ENCODE measurements at regions not wholly inside any gene's neighbourhood (a gene's known extent, or its start where the extent isn't known, plus 50 kb on each side); places are given as distances from the start of the nearest gene placed in this dataset.

DNA sequence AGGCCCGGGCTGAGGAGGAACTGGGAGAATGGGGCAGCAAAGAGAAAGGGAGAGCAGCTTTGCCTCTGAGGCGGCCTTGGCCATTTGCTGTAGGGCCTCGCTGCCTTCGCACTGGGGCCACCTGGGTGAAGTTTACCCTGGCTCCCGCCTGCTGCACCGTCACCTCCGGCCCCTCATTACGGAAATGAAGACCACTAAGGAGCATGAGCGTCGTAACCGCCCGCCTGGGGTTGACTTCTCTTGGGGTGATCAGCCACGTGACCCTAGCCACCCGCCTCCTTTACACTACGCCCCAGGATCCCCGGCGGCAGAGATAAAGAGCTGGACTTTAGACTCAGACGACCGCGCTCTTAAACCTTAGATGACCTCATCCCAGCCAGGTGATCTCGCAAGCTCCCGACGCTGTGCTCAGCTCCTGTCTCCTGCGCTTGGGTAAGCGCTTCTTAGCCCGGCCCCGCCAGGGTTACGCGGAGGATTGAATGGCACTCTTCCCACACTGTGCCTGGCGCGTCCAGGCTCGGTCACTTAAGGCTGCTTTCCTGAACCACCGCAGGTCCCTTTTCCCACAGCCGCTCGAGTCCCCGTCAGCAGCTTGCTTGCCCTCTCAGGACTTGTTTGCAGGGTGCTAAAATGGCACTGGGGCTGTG is 107.9 kb upstream of the LARP1 start (continued):
- TF ChIP-seq, protein P1, sequence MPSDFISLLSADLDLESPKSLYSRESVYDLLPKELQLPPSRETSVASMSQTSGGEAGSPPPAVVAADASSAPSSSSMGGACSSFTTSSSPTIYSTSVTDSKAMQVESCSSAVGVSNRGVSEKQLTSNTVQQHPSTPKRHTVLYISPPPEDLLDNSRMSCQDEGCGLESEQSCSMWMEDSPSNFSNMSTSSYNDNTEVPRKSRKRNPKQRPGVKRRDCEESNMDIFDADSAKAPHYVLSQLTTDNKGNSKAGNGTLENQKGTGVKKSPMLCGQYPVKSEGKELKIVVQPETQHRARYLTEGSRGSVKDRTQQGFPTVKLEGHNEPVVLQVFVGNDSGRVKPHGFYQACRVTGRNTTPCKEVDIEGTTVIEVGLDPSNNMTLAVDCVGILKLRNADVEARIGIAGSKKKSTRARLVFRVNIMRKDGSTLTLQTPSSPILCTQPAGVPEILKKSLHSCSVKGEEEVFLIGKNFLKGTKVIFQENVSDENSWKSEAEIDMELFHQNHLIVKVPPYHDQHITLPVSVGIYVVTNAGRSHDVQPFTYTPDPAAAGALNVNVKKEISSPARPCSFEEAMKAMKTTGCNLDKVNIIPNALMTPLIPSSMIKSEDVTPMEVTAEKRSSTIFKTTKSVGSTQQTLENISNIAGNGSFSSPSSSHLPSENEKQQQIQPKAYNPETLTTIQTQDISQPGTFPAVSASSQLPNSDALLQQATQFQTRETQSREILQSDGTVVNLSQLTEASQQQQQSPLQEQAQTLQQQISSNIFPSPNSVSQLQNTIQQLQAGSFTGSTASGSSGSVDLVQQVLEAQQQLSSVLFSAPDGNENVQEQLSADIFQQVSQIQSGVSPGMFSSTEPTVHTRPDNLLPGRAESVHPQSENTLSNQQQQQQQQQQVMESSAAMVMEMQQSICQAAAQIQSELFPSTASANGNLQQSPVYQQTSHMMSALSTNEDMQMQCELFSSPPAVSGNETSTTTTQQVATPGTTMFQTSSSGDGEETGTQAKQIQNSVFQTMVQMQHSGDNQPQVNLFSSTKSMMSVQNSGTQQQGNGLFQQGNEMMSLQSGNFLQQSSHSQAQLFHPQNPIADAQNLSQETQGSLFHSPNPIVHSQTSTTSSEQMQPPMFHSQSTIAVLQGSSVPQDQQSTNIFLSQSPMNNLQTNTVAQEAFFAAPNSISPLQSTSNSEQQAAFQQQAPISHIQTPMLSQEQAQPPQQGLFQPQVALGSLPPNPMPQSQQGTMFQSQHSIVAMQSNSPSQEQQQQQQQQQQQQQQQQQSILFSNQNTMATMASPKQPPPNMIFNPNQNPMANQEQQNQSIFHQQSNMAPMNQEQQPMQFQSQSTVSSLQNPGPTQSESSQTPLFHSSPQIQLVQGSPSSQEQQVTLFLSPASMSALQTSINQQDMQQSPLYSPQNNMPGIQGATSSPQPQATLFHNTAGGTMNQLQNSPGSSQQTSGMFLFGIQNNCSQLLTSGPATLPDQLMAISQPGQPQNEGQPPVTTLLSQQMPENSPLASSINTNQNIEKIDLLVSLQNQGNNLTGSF (CRISPR knock-in tag; IDR thresholded peaks at IDR 0.05) = peak; percentile 38; the same call in 1 of the 2 replicates
- TF ChIP-seq ZMYM4 (CRISPR knock-in tag; IDR thresholded peaks at IDR 0.05) (peak; percentile 63), ZNF280B (CRISPR knock-in tag; IDR thresholded peaks at IDR 0.05; ENCODE audit: borderline replicate concordance) (peak; percentile 65; the same call in 1 of the 2 replicates), RARA (CRISPR knock-in tag; IDR thresholded peaks at IDR 0.05) (peak; percentile 92), IRF9 (CRISPR knock-in tag; IDR thresholded peaks at IDR 0.05; ENCODE audit: borderline replicate concordance) (peak; percentile 26; the same call in 1 of the 2 replicates), ZNF746 (CRISPR knock-in tag; IDR thresholded peaks at IDR 0.05) (peak; percentile 50; the same call in 1 of the 2 replicates), HOXA5 (CRISPR knock-in tag; IDR thresholded peaks at IDR 0.05) (no peak), ZNF780A (CRISPR knock-in tag; IDR thresholded peaks at IDR 0.05) (no peak), HOXA7 (CRISPR knock-in tag; IDR thresholded peaks at IDR 0.05) (no peak), NCOA5 (CRISPR knock-in tag; IDR thresholded peaks at IDR 0.05) (no peak), HMGA1 (CRISPR knock-in tag; conservative IDR thresholded peaks at IDR 0.05) (no peak), MED1 (CRISPR knock-in tag; IDR thresholded peaks at IDR 0.05) (peak; percentile 78), HDAC1 (CRISPR knock-in tag; IDR thresholded peaks at IDR 0.05) (peak; percentile 78), GABPB1 (CRISPR knock-in tag; IDR thresholded peaks at IDR 0.05) (peak; percentile 72), SNAI1 (CRISPR knock-in tag; IDR thresholded peaks at IDR 0.05; ENCODE audit: borderline replicate concordance) (peak; percentile 83), TCF12 (IDR thresholded peaks at IDR 0.05) (no peak), TCF12 (CRISPR knock-in tag; IDR thresholded peaks at IDR 0.05) (peak; percentile 78; the same call in 1 of the 2 replicates)
- TF ChIP-seq, protein P2, sequence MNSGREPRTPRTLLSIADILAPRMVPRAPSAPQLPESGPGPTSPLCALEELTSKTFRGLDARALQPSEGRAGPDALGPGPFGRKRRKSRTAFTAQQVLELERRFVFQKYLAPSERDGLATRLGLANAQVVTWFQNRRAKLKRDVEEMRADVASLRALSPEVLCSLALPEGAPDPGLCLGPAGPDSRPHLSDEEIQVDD (CRISPR knock-in tag; IDR thresholded peaks at IDR 0.05; ENCODE audit: borderline replicate concordance) = peak; percentile 62; the same call in 1 of the 2 replicates
- TF ChIP-seq, protein P3, sequence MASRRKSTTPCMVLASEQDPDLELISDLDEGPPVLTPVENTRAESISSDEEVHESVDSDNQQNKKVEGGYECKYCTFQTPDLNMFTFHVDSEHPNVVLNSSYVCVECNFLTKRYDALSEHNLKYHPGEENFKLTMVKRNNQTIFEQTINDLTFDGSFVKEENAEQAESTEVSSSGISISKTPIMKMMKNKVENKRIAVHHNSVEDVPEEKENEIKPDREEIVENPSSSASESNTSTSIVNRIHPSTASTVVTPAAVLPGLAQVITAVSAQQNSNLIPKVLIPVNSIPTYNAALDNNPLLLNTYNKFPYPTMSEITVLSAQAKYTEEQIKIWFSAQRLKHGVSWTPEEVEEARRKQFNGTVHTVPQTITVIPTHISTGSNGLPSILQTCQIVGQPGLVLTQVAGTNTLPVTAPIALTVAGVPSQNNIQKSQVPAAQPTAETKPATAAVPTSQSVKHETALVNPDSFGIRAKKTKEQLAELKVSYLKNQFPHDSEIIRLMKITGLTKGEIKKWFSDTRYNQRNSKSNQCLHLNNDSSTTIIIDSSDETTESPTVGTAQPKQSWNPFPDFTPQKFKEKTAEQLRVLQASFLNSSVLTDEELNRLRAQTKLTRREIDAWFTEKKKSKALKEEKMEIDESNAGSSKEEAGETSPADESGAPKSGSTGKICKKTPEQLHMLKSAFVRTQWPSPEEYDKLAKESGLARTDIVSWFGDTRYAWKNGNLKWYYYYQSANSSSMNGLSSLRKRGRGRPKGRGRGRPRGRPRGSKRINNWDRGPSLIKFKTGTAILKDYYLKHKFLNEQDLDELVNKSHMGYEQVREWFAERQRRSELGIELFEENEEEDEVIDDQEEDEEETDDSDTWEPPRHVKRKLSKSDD (CRISPR knock-in tag; IDR thresholded peaks at IDR 0.05; ENCODE audit: low read depth) = 0 out of 2 replicates have a peak, but pooled peaks have one; percentile 46
